K562 (cell line): ENCODE measurements at regions not wholly inside any gene's neighbourhood (a gene's known extent, or its start where the extent isn't known, plus 50 kb on each side); places are given as distances from the start of the nearest gene placed in this dataset.

Experiments
- E2F3 ChIP-seq: fragments of 250-450 bp; sonication (Bioruptor Pico); IDR thresholded peaks from 2 replicates; pipeline ENCODE4 v1.4.0; 2020; ENCODE audit warnings: mild to moderate bottlenecking
- EZH2 ChIP-seq: IDR thresholded peaks from 2 replicates; pipeline ENCODE4 v1.6.1; 2012; ENCODE audit warnings: low read depth, mild to moderate bottlenecking, inconsistent platforms, low read length, borderline replicate concordance
- FOS ChIP-seq: IDR thresholded peaks from 3 replicates; pipeline ENCODE4 v1.6.1; 2011; ENCODE audit not compliant: insufficient read length; ENCODE audit errors: extremely low read depth
- ZNF274 ChIP-seq: IDR thresholded peaks from 2 replicates; pipeline ENCODE4 v1.6.1; 2011; ENCODE audit warnings: low read depth, mild to moderate bottlenecking, low read length, moderate library complexity, borderline replicate concordance
- TF ChIP-seq, protein P1 (sequence below), 2 experiments: fragments of 450-650 bp; formaldehyde crosslinking in 1 of 2; IDR thresholded peaks; 2 replicates each; pipeline versions ENCODE4 v1.4.0 to v1.6.1; 2014 to 2020; ENCODE audit warnings: mild to moderate bottlenecking in 2 of 2, borderline replicate concordance in 1 of 2, low read depth in 1 of 2
- TF ChIP-seq, protein P2 (sequence below): fragments of 250-450 bp; sonication (Bioruptor Pico); IDR thresholded peaks from 2 replicates; pipeline ENCODE4 v1.5.0; 2021; ENCODE audit warnings: mild to moderate bottlenecking, moderate library complexity
- TF ChIP-seq, protein P3 (sequence below): sonication (generic); formaldehyde crosslinking; IDR thresholded peaks from 2 replicates; pipeline ENCODE4 v1.8.0; 2022; ENCODE audit warnings: missing genetic modification reagents, mild to moderate bottlenecking, borderline replicate concordance

DNA sequence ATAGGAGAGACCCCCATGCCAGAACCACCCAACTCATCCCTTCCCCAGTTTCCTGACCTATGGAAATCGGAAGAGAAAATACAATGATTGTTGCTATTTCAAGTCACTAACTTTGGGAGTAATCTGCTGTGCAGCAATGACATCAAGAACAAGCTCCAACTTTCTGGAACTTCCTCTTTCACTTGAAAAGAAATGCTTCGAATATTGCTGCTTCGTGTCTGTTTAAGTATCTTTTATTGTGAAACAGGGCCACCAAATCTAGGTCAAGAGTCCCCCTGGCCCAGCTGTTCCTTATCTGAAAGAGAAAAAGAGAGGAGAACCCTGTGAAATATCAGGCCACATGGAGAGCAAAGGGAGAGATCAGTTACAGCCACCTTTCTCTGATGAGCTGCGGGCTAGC lies 59.4 kb upstream of the DNAH5 start:
- TF ChIP-seq EZH2 (no peak), ZNF274 (no peak), FOS (no peak), E2F3 (CRISPR knock-in tag) (no peak)
- TF ChIP-seq, protein P1, sequence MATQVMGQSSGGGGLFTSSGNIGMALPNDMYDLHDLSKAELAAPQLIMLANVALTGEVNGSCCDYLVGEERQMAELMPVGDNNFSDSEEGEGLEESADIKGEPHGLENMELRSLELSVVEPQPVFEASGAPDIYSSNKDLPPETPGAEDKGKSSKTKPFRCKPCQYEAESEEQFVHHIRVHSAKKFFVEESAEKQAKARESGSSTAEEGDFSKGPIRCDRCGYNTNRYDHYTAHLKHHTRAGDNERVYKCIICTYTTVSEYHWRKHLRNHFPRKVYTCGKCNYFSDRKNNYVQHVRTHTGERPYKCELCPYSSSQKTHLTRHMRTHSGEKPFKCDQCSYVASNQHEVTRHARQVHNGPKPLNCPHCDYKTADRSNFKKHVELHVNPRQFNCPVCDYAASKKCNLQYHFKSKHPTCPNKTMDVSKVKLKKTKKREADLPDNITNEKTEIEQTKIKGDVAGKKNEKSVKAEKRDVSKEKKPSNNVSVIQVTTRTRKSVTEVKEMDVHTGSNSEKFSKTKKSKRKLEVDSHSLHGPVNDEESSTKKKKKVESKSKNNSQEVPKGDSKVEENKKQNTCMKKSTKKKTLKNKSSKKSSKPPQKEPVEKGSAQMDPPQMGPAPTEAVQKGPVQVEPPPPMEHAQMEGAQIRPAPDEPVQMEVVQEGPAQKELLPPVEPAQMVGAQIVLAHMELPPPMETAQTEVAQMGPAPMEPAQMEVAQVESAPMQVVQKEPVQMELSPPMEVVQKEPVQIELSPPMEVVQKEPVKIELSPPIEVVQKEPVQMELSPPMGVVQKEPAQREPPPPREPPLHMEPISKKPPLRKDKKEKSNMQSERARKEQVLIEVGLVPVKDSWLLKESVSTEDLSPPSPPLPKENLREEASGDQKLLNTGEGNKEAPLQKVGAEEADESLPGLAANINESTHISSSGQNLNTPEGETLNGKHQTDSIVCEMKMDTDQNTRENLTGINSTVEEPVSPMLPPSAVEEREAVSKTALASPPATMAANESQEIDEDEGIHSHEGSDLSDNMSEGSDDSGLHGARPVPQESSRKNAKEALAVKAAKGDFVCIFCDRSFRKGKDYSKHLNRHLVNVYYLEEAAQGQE (IDR thresholded peaks at IDR 0.05; ENCODE audit: borderline replicate concordance): no peak
- TF ChIP-seq, protein P1 (CRISPR knock-in tag; IDR thresholded peaks at IDR 0.05; ENCODE audit: low read depth): no peak
- TF ChIP-seq, protein P2, sequence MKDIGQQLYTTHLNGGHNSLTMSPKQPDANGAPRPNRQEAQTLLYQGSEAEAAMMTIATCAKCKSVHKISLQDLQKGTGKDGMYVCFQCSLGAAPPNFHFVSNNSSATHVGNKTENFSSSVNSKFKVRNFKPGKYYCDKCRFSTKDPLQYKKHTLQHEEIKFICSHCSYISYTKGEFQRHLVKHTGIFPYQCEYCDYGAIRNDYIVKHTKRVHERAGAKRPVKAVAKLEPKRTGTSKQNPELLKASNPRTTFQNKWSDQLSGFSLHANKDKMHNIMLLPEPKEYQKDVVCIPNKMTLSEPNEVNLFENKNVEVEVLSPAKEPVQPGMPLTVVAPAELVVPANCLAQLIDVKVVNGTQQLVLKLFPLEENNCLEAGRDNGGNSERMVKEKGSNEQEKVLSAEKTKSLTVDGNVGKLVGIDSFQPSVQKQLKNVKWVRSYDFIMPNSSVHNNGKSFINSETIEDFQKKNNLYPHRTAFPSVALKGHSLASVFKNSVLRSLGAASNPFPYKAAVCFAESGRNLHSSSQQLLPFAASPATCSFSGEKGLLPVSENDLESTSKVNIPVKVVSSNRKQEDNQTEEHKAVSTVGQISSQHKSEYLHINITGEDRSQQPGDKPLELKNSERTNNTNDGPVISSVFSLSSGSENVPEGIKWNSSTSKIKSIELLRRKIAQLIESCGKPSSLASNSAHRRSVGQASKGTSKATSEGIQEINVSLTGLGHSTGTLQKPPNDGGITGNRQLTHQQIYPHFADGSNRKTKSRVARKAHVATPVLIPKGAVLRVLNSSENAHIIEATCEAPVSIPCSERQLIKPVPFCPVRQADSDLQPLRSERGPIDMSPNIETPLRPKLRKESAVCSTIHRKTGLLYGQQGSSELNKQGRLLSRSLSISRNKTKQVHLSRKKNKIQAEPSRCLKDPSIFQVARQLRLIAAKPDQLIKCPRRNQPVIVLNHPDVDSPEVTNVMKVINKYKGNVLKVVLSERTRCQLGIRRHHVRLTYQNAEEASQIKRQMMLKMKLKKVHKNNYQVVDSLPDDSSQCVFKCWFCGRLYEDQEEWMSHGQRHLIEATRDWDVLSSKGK (CRISPR knock-in tag): no peak
- TF ChIP-seq, protein P3, sequence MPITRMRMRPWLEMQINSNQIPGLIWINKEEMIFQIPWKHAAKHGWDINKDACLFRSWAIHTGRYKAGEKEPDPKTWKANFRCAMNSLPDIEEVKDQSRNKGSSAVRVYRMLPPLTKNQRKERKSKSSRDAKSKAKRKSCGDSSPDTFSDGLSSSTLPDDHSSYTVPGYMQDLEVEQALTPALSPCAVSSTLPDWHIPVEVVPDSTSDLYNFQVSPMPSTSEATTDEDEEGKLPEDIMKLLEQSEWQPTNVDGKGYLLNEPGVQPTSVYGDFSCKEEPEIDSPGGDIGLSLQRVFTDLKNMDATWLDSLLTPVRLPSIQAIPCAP: no peak
